ENCODE measurements at regions not wholly inside any gene's neighbourhood (a gene's known extent, or its start where the extent isn't known, plus 50 kb on each side); places are given as distances from the start of the nearest gene placed in this dataset.
A peak's percentile ranks its signal among the peaks of the same experiment; 100 is the strongest.

GRCh38 chr6:90778417-90779203, 191.7 kb upstream of the MAP3K7 start:
- no peak for TF ChIP-seq CTCF (conservative IDR thresholded peaks at IDR 0.05; ENCODE audit: low read depth, low read length)

DNA sequence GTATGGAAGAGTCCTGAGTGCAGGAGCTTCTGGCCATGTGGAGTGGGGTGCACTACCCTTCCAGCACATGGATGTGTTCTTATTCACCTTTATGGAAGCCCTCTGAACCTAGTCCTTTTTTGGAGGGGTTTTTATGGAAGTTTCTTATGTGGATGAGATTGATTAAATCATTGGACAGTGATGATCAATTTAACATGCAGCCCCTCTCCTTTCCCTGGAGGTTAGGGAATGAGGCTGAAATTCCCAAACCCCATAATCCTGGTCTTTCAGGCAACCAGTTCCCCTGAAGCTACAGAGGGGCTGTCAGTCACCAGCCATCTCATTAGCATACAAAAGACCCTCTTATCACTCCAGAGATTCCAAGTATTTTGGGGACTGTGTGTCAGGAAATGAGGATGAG, 183.9 kb upstream of the MAP3K7 start:
- DNase-seq (ENCODE audit: low read depth) = no peak
- no peak for TF ChIP-seq CTCF (conservative IDR thresholded peaks at IDR 0.05; ENCODE audit: low read depth, low read length)
- no peak overlapping the region for H3K4me3 ChIP-seq (ENCODE audit: low read depth, low read length)

More at GRCh38 chr6:90778417-90779203, 191.7 kb upstream of the MAP3K7 start:
- no peak overlapping the region for H3K4me3 ChIP-seq (ENCODE audit: low read depth, low read length)
- no peak for DNase-seq (ENCODE audit: low read depth)

DNA sequence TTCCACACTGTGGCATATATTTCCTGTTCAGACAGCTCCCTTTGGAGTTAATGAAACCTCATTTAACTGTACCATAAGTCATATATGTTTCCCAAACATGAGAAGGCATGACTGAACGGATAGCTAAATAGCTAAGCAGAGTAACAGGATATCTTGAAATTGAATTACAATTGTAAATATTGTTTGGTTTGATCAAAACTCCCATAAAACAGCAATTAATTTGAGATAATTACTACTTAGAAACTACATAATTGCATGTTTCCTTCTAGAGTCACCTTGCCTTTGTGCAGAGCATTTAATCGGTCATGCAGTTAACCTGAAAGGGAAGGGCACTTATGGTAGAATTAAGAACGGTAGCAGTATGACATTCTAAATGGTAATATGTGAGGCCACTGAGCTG, 179.0 kb upstream of the MAP3K7 start:
- DNase-seq (ENCODE audit: low read depth) = no peak
- no peak overlapping the region for H3K4me3 ChIP-seq (ENCODE audit: low read depth, low read length)
- TF ChIP-seq CTCF (conservative IDR thresholded peaks at IDR 0.05; ENCODE audit: low read depth, low read length) = no peak

GRCh38 chr6:90765491-90765890, 178.6 kb upstream of the MAP3K7 start:
- TF ChIP-seq CTCF (conservative IDR thresholded peaks at IDR 0.05; ENCODE audit: low read depth, low read length) = no peak
- DNase-seq (ENCODE audit: low read depth) = no peak

GRCh38 chr6:90764001-90764400, 177.1 kb upstream of the MAP3K7 start:
- peak; percentile 2 for DNase-seq (ENCODE audit: low read depth)
- no peak for TF ChIP-seq CTCF (conservative IDR thresholded peaks at IDR 0.05; ENCODE audit: low read depth, low read length)
- no peak overlapping the region for H3K4me3 ChIP-seq (ENCODE audit: low read depth, low read length)

More at GRCh38 chr6:90765491-90765890, 178.6 kb upstream of the MAP3K7 start:
- no peak overlapping the region for H3K4me3 ChIP-seq (ENCODE audit: low read depth, low read length)

DNA sequence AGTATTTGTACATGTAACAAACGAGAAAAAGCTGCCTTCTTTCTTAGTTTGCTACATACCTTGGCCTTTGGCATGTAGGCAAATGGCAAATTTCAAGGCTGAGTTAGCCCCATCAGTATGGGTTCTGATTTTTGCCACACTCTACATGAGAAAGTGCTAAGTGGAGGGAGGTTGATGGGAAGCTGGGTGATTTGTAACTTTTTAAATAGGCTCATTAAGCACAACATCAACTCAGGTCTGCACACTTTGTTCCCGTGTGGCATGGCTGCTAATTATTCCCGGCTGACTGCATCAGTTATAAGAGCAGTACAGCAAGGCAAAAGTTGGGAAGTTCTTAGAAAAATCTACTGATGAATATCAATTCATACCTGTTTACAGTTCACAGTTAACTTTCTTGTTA, 172.8 kb upstream of the MAP3K7 start:
- TF ChIP-seq CTCF (conservative IDR thresholded peaks at IDR 0.05; ENCODE audit: low read depth, low read length) = no peak
- no peak overlapping the region for H3K4me3 ChIP-seq (ENCODE audit: low read depth, low read length)
- DNase-seq (ENCODE audit: low read depth) = no peak

DNA sequence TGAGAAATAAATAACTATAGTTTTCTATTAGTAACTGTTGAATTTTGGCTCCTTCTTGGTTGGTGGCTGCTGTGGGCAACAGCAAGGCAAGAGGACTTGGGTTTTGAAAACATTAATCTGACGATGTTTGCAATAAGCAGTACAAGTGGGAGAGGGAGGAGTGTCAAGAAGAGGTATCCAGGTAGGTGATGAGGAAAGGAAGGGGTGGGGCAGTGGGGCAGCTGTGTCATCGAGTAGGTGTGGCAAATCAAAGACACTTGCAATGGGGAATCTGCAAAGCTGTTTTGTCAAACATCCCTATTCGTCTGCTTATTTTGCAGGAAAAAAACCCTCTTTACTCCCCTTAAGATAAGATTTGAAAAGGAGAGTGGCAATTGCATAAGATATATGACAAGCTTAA, 171.9 kb upstream of the MAP3K7 start:
- no peak for DNase-seq (ENCODE audit: low read depth)
- H3K4me3 ChIP-seq (ENCODE audit: low read depth, low read length) = no peak overlapping the region
- no peak for TF ChIP-seq CTCF (conservative IDR thresholded peaks at IDR 0.05; ENCODE audit: low read depth, low read length)
